Right lobe of liver (tissue), 4 donors: ENCODE measurements at regions not wholly inside any gene's neighbourhood (a gene's known extent, or its start where the extent isn't known, plus 50 kb on each side); places are given as distances from the start of the nearest gene placed in this dataset.

Experiments
- CTCF ChIP-seq, 4 donors: fragments of 200-600 bp in 3 of 4; fragments of 450-650 bp in 1 of 4; IDR thresholded peaks; one replicate each; pipeline versions ENCODE4 v1.5.1 to v1.8.0; 2016 to 2022; ENCODE audit warnings: antibody characterized with exemption in 4 of 4, mild to moderate bottlenecking in 2 of 4
- POLR2A ChIP-seq: fragments of 450-650 bp; IDR thresholded peaks from one replicate; pipeline ENCODE4 v1.6.1; 2017; ENCODE audit warnings: antibody characterized with exemption, mild to moderate bottlenecking
- donor health status: DM: no; HTN: no; CAD: no.
- donor health status: DM: no; HTN: no; CAD: no.
- donor health status: DM: no; HTN: yes; CAD: no.

- TF ChIP-seq POLR2A (no peak), CTCF (IDR thresholded peaks at IDR 0.05) (no peak)
Measured at GRCh38 chr15:97237160-97237559, 723.3 kb upstream of the ARRDC4 start.
